ENCODE measurements at regions not wholly inside any gene's neighbourhood (a gene's known extent, or its start where the extent isn't known, plus 50 kb on each side); places are given as distances from the start of the nearest gene placed in this dataset.
"Not testable (repeated sequence)": the region's sequence is repeated elsewhere in the genome, so short reads cannot be mapped to it uniquely, and the experiment has no call there.

DNA sequence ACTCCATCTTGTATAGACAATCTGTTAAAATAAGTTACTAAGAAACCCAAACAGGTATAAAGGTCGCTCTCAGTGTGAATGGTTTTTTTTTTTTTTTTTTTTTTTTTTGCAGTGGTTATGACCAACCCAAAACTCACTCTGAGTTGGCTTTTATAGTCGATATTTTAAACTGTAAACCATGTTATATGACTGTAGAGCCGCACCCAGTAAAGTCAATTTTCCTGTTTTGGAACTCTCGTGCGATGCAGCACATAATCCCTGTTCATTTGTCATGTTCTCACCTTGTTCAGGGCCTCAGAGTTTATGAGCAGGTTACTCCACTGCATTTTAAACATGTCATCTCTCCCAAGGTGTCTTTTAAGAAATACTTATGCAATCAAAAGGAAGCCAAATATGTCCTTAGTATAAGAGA, 112.5 kb downstream of the KLF5 start:
- no peak for DNase-seq

DNA sequence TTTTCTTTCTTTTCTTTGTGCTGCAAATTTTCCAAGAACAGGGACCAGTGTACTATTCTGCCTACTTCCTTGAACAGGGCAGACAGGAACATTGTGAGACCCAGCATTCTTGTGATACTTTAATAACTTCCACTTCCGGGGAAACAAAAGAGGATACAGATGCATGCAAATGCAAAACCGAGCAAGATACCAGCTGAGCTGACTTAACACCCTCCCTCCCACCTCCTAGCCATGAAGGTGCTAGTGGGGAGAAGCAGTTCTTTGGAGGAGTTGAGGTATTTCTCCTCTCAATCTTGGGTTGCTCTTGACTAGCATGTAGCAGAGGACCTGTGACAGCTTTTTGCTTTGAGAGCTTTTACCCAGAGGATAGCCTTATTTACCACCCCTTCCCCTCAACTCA, 111.2 kb downstream of the KLF5 start:
- DNase-seq, result no peak

DNA sequence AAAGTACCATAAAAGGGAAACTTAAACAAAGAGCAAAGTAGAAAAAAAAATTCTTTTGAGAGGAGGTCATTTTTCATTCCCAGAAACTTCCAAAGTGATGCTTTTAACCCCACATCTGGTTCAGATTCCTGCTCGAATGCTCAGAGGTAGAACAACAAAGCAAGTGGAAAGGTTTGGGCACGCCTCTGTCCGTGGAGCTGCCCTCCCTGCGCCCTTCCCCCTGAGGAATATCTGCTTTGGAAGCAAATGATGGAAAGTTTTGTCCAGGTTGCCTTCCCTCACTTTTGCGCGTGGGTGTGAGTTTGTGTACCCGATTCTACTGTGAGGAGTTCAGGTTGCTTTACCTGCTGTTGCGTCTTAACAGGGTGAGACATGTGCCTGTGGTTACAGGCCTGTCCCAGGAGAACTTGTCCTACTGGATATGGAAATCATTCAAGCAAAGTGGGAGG, 110.2 kb downstream of the KLF5 start:
- DNase-seq, result no peak

DNA sequence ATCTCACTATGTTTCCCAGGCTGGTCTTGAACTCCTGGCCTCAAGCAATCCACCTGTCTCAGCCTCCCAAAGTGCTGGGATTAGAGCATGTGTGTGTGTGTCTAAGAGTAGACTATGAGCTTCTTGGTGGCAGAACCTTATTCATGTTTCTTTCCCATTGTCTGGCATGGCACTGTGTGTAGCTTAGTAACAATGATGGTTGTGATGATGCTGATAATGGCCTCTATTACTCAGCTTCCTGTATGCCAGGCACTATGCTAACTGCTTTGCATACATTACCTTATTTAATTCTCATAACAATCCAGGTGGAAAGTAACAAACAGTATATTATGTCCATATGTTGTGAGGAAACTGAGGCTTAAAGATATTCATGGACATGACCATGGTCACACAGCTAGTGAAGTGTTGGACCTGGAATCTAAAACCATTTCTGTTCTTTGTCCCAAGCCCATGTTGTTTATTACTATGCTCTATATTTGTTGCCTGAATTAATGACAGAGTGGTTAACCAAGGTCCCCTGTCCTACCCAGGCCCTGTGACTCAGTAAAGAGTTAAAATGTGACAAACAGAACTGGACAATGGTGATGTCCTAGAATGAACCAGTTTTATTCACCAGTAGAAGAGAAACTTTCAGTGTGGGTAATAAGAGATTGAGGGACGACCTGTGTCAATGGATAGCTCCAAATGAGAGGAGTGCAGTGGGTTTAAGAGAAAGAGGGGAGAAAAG, 109.6 kb downstream of the KLF5 start:
- DNase-seq, result no peak

DNA sequence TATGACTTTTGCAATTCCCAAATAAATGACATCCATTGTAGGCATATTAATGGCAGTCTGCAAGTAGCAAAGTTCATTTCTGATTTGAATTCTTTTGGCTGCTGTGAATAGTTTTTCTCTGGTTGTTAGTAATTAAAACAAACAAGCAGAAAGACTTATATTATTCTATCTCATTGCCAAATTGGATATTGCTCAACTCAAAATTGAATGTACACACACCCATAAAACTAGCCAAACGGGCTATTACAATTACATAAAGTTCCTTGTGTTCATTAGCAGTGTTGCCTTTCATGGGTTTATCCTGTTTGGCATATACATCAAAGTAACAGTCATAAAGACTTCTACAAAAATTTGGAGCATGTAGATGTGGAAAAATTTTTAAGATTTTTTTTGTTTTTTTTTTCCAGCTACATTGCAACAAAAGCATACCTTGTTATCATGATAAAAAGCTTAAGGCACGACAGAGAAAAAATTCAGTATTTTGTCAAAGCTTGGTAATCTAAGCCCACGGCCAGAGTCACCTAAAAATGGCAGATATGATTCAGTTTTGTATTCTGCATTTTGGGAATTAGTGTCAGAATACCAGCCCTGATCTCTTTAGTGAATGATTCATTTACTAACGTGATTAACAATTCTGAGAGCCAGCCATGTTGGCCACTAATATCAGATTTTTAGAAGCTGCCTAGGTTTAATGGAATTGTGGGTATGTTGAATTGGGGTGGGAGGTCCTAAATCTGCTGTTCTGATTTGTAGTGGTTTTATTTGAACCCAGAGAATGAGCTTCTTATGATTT, 108.4 kb downstream of the KLF5 start:
- no peak for DNase-seq

DNA sequence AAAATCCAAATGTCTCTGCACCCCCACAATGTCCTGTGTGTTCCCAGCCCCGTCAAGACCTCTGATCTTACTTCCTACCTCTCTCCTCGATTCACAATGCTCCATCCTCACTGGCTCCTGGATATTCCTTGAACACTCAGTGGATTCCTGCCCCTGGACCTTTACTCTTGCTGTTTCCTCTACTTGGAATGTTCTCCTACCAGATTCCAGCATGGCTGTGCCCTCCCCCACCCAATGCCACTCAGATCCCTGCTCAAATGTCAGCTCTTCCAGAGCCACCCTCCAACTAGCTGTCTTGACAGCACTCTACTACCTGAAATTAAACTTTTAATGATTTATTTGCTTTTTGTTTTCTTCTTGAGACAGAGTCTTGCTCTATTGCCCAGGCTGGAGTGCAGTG, 107.4 kb downstream of the KLF5 start:
- DNase-seq, result no peak

DNA sequence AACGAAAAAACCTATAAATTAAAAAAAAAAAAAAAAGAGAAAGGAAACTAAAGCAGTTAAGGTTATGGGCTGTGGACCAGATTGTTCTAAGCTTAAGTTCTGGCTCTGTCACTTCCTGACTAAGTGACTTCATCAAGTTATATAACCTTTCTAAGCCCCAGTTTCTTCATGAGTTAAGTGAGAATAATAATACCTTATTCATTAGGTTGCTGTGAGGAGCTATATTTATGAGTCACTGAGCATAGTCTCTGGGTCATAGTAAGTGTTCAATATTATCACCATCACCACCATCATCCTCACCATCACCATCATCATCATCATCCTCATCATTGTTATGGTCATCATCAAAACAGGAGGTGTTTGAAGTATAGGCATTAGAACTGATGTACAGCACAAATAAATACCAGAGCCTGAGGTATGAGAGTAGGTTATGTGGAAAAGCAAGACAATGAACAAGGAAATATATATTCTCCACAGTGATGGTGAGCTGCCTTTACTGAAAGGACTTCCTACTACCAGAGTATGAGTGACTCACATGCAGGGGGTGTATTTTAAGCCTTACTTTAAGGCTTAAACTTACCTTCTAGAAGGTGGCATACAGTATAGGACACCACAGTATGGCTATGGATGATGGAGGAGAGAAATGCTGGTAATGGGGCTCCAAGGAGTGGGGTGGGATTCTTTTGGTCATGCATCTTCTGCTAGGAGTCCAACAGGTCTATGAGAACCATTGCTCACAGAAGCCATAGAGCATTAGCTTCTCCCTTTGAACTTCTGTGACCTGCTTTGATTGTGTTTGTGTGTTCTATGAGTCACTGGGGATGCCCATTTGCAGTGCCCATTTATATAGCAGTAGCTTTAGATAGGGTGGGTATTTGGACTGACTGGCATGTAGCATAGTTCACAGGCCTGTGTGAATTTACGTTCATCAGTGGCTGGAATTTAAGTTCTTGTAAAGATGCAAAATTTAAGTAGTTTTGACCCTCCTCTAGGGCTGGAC, 104.4 kb downstream of the KLF5 start:
- DNase-seq, result no peak

DNA sequence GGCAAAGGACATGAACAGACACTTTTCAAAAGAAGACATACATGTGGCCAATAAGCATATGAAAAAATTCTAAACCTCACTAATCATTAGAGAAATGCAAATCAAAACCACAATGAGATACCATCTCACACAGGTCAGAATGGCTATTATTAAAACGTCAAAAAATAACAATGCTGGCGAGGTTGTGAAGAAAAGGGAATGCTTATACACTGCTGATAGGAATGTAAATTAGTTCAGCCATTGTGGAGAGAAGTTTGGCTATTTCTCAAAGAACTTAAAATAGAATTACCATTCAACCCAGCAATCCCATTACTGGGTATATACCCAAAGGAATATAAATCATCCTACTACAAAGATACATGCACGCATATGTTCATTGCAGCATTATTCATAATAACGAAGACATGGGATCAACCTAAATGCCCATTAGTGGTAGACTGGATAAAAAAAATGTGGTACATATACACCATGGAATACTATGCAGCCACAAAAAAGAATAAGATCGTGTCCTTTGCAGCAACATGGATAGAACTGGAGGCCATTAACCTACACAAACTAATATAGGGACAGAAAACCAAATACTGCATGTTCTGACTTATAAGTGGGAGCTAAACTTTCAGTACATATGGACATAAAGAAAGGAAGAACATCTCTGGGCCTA, 101.7 kb downstream of the KLF5 start:
- DNase-seq, result not testable (repeated sequence)

DNA sequence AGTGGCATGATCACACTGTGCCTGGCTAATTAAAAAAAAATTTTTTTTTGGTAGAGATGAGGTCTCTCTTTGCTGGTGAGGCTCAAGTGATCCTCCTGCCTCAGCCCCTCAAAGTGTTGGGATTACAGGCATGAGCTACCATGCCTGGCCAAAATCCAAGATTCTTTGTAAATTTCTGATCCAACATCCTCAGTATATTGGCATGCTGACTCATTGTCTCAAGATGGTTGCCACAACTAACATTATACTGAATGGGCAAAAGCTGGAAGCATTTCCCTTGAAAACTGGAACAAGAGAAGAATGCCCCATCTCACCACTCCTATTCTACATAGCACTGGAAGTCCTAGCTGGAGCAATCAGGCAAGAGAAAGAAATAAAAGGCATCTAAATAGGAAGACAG, 100.0 kb downstream of the KLF5 start:
- no peak for DNase-seq

DNA sequence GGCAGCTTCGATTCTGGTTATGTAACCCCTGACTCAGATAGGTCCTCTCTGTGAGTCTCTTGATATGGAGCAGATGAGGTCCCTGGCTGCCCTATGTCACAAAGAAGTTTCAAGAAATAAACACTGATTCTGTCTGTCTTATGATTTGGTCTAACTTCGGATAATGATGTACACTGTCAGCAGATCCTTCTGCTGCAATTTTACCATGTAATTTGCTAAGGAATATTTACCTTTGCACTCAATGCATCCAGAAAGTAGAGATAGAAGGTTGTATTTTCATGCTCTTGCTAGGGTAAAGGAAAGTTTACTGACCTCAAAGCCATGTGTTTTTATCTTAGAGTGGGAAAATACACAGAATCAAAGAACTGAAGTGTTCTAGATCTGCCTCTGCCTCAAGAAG, 98.2 kb downstream of the KLF5 start:
- DNase-seq, result no peak

DNA sequence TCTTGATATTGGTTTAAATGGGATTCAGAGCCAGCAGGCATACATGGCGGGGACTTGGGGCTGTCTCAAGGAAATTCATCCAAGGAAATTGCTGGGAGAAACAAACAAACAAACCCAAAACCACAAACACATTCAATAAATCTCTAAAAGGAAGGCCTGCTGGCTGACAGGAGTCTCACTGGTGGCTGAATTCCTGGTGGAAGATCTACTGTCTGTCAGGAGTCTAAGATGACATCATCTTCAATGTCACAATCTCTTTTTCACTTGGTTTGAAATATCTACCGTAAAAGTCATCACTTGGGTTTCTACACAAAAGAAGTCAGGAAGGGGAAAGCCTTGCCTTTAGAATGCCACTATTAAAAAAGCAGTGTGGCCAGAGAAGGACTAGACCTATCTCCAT, 87.9 kb downstream of the KLF5 start:
- DNase-seq, result no peak

DNA sequence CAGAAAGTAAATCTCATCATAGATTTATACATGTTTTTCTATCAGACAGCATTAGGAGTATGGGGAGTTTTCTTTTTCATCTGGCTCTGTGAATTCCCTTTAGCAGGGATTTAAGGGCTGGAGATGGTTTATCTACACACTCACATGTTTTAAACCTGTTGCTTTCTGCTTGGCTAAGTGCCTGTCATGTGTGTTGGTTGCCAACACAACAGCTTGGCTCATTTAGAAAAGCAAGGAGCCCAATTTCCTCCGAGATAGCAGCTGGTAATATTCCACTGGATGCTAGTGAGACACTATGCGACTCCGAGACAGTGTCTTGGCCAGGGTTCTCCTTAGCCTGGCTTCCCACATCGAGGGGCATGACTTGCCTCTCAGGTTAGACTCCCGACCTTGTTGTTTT, 83.3 kb downstream of the KLF5 start:
- no peak for DNase-seq

DNA sequence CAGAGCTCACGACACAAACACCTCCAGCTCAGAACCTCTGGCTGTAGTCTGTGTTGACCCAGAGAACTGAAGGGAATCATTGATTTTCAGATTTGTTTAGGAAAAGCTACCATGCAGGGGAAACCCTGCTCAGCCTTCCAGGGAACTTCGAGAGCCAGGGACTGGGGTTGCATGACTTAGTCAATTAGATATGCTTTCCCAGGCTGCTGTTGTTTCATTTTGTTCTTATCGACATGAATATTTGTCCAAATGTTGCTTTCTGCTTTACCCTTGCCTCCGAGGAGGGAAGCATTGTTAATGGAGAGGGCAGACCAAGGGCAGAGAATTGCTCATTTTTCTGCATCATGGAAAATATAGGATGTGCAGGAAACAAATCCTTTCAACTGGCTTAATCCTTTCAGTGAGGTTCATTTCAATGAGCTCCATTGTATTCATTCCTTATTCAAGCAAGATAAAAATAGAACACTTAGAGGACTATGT, 82.5 kb downstream of the KLF5 start:
- DNase-seq, result no peak

DNA sequence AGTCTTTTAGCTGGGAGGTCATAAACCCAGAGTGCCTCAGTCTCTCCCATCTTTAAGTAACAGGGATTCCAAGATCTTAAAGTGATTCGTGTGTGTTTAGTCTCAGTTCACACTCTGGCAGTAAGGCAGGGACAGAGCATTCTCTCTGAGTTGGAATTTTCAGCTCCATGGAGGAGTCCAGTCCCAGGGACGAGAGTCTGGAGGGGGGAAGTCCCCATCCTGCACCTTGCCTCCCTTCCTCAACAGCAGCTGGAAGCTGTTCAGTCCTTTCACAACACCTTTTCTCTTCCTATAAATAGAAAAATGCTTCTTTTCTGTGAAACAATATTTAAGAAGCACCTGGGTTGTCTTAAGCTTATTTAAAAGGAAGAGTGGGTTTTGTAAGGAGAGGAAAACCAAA, 82.0 kb downstream of the KLF5 start:
- DNase-seq, result no peak

DNA sequence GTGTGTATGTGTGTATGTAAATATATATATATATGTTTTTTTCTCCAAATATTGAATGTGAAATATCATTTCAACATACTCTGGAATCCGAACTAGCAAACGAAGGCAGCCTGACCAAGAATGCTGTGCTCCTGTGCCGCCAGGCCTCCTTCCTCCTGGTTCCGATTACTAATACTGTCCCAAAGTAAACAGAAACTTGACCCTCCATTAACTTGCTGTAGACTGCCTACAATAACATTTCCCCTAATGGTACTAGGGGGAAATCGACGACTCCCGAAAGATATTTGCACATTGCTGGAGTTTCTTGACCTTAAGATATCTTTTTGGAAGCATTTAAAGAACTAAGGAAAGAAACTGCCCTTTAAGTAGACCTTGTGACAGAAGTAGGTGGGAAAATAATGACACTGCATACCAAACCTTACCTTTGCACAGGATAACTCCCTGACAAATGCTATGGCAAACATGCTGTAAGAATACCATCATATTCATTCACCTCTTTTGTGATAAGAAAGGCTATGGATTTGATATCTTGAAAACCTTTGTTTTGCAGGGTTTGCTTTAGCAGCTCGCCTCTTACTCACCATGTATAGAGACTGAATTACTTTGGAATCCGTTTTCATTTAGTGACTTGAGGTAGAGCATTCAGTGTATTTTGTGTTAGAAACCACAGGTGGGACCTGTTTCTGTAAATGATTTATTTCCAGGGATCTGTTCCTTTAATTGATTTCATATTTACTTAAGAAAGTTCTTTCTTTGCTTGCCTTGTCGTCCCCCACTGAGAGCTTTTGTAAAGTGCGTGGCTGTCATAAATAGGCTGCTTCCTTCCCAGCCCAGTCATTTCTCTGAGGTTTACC, 80.1 kb downstream of the KLF5 start:
- DNase-seq, result no peak

DNA sequence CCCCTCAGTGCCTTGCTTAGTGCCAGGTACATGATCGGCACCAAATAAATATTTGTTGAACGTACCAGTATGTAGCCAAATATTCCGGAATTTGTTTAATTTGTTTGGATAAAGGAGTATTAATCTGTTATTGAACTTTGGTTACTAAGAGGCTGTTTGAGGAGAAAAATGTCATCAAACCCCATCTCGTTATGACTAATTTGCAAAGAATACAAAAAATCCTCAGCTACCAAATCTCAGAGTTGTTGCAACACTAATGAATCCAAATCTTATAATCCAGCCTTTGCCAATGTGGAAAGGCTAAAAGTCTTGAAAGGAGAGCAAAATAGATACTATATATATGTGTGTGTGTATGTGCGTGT, 79.5 kb downstream of the KLF5 start:
- DNase-seq, result no peak

DNA sequence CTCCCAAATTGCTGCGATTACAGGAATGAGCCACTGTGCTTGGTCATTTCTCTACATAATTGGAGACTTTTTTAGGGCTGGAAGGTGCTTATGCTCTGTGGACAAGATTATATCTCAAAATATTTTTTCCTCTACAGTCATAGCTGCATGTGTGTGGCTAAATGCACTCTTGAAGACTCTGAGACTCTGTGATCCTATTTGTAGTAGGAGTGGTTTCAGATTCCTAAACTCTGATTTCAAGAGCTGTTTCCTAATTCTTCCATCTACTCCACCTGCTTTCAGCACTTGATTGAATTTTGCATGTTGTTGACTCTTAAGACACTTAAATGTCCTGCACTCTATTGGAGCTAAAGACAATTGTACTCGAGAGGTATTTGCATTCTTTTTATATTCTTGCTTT, 78.0 kb downstream of the KLF5 start:
- DNase-seq, result no peak

DNA sequence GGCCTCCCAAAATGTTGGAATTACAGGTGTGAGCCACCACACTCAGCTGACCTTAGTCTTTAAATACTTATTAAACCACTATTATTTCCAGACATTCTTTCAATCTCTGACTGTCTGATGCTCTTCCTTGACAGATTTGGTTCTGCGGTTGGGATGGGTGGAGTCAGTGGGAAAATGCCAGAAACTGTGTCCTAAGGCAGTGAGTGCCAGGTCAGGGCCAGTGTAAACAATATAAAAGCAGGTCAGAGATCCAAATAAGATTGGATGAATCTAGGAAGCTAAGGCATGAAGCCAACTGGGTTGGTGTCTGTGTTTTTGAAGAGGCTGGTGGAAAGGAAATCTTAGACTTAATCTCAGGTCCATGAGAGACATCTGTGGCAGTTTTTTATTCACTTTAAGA, 74.7 kb downstream of the KLF5 start:
- DNase-seq, result no peak

DNA sequence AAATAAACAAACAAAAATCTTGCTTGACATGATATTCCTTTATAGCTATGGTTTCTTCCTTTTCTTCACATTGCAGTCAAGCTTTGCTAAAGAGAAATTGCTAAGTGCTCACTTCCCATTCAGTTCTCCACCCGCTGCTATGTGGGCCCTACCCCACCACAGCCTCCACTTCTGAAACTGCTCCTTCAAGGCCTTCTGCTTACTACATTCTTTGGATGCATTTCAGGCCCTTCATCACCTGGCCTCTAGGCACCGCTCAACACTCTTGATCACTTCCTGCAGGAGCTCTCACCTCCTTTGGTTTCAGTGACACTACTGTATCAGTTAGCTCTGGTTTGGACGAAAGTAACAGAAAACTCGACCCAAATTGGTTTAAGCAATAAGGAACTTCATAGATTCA, 72.4 kb downstream of the KLF5 start:
- no peak for DNase-seq

DNA sequence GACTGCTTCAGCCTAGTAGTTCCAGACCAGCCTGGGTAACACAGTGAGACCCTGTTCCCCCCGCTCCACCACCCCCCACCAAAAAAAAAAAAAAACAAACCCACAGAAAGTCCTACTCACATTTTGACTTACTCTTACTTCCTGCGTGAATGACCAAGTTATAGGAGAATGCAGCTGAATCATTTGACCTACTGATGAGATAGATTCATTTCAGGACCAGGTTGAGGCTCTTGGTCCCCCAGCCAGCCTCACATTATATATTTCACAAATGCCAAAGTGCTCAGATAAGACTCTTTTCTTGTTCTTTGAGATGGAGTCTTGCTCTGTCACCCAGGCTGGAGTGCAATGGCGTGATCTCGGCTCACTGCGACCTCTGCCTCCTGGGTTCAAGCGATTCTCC, 70.2 kb downstream of the KLF5 start:
- DNase-seq, result no peak
